ENCODE measurements at regions not wholly inside any gene's neighbourhood (a gene's known extent, or its start where the extent isn't known, plus 50 kb on each side); places are given as distances from the start of the nearest gene placed in this dataset.

- TF ChIP-seq POLR2AphosphoS5 (IDR thresholded peaks at IDR 0.05; ENCODE audit: borderline replicate concordance, low read depth, low read length) (no peak), EZH2 (IDR thresholded peaks at IDR 0.05) (no peak)
Observed at GRCh38 chr2:107436281-107436680, 390.4 kb upstream of the RGPD4 start.
